Loucy (cell line): ENCODE measurements at regions not wholly inside any gene's neighbourhood (a gene's known extent, or its start where the extent isn't known, plus 50 kb on each side); places are given as distances from the start of the nearest gene placed in this dataset.

Experiments used
- H2AFZ ChIP-seq: fragments of 200-600 bp; sonication (generic); 2 replicates; pipeline ENCODE4 v1.6.0; 2016; ENCODE audit warnings: antibody characterized with exemption, mild to moderate bottlenecking, low read length, moderate library complexity
- H3F3A ChIP-seq: fragments of 200-600 bp; 2 replicates; pipeline ENCODE4 v1.6.0; 2016; ENCODE audit warnings: antibody characterized with exemption, low read depth, mild to moderate bottlenecking
- H3K27me3 ChIP-seq: fragments of 200-600 bp; sonication (generic); 2 replicates; pipeline ENCODE4 v1.6.1; 2014; ENCODE audit warnings: low read length, mild to moderate bottlenecking; ENCODE audit not compliant: insufficient read depth, poor library complexity, severe bottlenecking
- H3K36me3 ChIP-seq: fragments of 200-600 bp; sonication (generic); 2 replicates; pipeline ENCODE4 v1.6.1; 2016; ENCODE audit warnings: low read length; ENCODE audit not compliant: insufficient read depth
- H3K4me1 ChIP-seq: fragments of 200-600 bp; sonication (generic); 2 replicates; pipeline ENCODE4 v1.5.1; 2014; ENCODE audit warnings: low read length, mild to moderate bottlenecking; ENCODE audit not compliant: insufficient read depth, poor library complexity, severe bottlenecking
- H3K4me2 ChIP-seq: fragments of 200-600 bp; sonication (generic); 2 replicates; pipeline ENCODE4 v1.6.0; 2014; ENCODE audit warnings: antibody characterized with exemption, low read length, low read depth, mild to moderate bottlenecking; ENCODE audit not compliant: poor library complexity, severe bottlenecking
- H3K4me3 ChIP-seq: fragments of 200-600 bp; sonication (generic); 2 replicates; pipeline ENCODE4 v1.5.1; 2014; ENCODE audit warnings: low read length, mild to moderate bottlenecking, mixed read lengths; ENCODE audit not compliant: poor library complexity, severe bottlenecking
- H3K79me2 ChIP-seq: fragments of 200-600 bp; sonication (generic); 2 replicates; pipeline ENCODE4 v1.6.1; 2014; ENCODE audit warnings: low read length; ENCODE audit not compliant: insufficient read depth
- H3K9ac ChIP-seq: fragments of 200-600 bp; sonication (generic); 2 replicates; pipeline ENCODE4 v1.6.0; 2014; ENCODE audit warnings: mild to moderate bottlenecking, low read depth, low read length, moderate library complexity; ENCODE audit not compliant: poor library complexity, severe bottlenecking
- H3K9me2 ChIP-seq: fragments of 200-600 bp; sonication (generic); replicated peaks from 2 replicates; pipeline ENCODE4 v1.6.1; 2016; ENCODE audit warnings: low read depth, low read length, mixed read lengths
- H3K9me3 ChIP-seq: fragments of 200-600 bp; sonication (generic); 2 replicates; pipeline ENCODE4 v1.6.1; 2014; ENCODE audit warnings: mild to moderate bottlenecking, antibody characterized with exemption, low read length, low read depth; ENCODE audit not compliant: insufficient read depth
- H4K20me1 ChIP-seq: fragments of 200-600 bp; sonication (generic); 2 replicates; pipeline ENCODE4 v1.6.0; 2014; ENCODE audit warnings: antibody characterized with exemption, low read length, mild to moderate bottlenecking; ENCODE audit not compliant: insufficient read depth, poor library complexity, severe bottlenecking
- EZH2phosphoT487 ChIP-seq: fragments of 200-600 bp; IDR thresholded peaks from 2 replicates; pipeline ENCODE4 v1.6.1; 2018; ENCODE audit warnings: antibody characterized with exemption, mild to moderate bottlenecking, moderate library complexity, borderline replicate concordance
- TF ChIP-seq, protein P1 (sequence below): fragments of 200-600 bp; sonication (generic); conservative IDR thresholded peaks from 2 replicates; pipeline ENCODE4 v1.5.1; 2014; ENCODE audit warnings: mild to moderate bottlenecking, antibody characterized with exemption, low read length

DNA sequence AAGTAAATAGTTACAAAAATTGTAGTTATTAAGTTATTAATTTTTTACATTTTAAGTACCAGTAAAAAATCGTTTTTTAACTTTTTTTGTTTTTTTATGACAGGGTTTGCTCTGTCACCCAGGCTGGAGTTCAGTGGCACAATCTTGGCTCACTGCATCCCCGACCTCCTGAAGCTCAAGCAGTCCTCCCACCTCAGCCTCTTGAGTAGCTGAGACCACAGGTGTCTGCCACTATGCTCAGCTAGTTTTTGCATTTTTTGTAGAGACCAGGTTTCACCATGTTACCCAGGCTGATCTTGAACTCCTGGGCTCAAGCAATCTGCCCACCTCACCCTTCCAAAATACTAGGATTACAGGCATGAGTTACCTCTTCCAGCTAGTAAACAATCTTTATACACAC lies 477.9 kb upstream of the MIR17HG start:
- no peak overlapping the region for H3K4me3 ChIP-seq
- no peak overlapping the region for H3K4me2 ChIP-seq
- H4K20me1 ChIP-seq, result no peaks in the 10 kb centered on the region
- H2AFZ ChIP-seq, result no peak overlapping the region
- no peaks in the 10 kb centered on the region for H3K36me3 ChIP-seq
- H3K9ac ChIP-seq, result no peak overlapping the region
- H3K27me3 ChIP-seq, result no peaks in the 10 kb centered on the region
- no peaks in the 10 kb centered on the region for H3K9me2 ChIP-seq
- no peak for TF ChIP-seq EZH2phosphoT487
- TF ChIP-seq, protein P1, sequence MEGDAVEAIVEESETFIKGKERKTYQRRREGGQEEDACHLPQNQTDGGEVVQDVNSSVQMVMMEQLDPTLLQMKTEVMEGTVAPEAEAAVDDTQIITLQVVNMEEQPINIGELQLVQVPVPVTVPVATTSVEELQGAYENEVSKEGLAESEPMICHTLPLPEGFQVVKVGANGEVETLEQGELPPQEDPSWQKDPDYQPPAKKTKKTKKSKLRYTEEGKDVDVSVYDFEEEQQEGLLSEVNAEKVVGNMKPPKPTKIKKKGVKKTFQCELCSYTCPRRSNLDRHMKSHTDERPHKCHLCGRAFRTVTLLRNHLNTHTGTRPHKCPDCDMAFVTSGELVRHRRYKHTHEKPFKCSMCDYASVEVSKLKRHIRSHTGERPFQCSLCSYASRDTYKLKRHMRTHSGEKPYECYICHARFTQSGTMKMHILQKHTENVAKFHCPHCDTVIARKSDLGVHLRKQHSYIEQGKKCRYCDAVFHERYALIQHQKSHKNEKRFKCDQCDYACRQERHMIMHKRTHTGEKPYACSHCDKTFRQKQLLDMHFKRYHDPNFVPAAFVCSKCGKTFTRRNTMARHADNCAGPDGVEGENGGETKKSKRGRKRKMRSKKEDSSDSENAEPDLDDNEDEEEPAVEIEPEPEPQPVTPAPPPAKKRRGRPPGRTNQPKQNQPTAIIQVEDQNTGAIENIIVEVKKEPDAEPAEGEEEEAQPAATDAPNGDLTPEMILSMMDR, result no peak
- H3K4me1 ChIP-seq, result no peaks in the 10 kb centered on the region
- no peaks in the 10 kb centered on the region for H3K79me2 ChIP-seq
- H3K9me3 ChIP-seq, result no peaks in the 10 kb centered on the region
- no peaks in the 10 kb centered on the region for H3F3A ChIP-seq

GRCh38 chr13:90872491-90873025 lies 474.9 kb upstream of the MIR17HG start:
- TF ChIP-seq, protein P1, result no peak
- TF ChIP-seq EZH2phosphoT487, result no peak
- H3K9ac ChIP-seq, result no peak overlapping the region
- no peaks in the 10 kb centered on the region for H3K9me2 ChIP-seq
- no peak overlapping the region for H2AFZ ChIP-seq
- no peaks in the 10 kb centered on the region for H3F3A ChIP-seq
- H3K36me3 ChIP-seq, result no peaks in the 10 kb centered on the region
- H3K4me3 ChIP-seq, result no peak overlapping the region
- no peaks in the 10 kb centered on the region for H3K4me1 ChIP-seq
- no peaks in the 10 kb centered on the region for H3K9me3 ChIP-seq
- H3K4me2 ChIP-seq, result no peak overlapping the region
- no peaks in the 10 kb centered on the region for H4K20me1 ChIP-seq
- no peaks in the 10 kb centered on the region for H3K79me2 ChIP-seq
- H3K27me3 ChIP-seq, result no peaks in the 10 kb centered on the region

GRCh38 chr13:90880790-90881189 lies 466.7 kb upstream of the MIR17HG start:
- TF ChIP-seq, protein P1, result no peak
- TF ChIP-seq EZH2phosphoT487, result no peak
- no peak overlapping the region for H3K4me2 ChIP-seq
- no peaks in the 10 kb centered on the region for H3F3A ChIP-seq
- no peaks in the 10 kb centered on the region for H4K20me1 ChIP-seq
- H3K4me3 ChIP-seq, result no peak overlapping the region
- H3K9me2 ChIP-seq, result no peaks in the 10 kb centered on the region
- H3K9ac ChIP-seq, result no peak overlapping the region
- no peaks in the 10 kb centered on the region for H3K27me3 ChIP-seq
- H3K9me3 ChIP-seq, result no peaks in the 10 kb centered on the region
- no peaks in the 10 kb centered on the region for H3K36me3 ChIP-seq
- H3K79me2 ChIP-seq, result no peaks in the 10 kb centered on the region
- no peak overlapping the region for H2AFZ ChIP-seq
- no peaks in the 10 kb centered on the region for H3K4me1 ChIP-seq
